GM18505 (cell line): ENCODE measurements at regions not wholly inside any gene's neighbourhood (a gene's known extent, or its start where the extent isn't known, plus 50 kb on each side); places are given as distances from the start of the nearest gene placed in this dataset.
"Not testable (repeated sequence)": the region's sequence is repeated elsewhere in the genome, so short reads cannot be mapped to it uniquely, and the experiment has no call there.

Experiments used
- ATAC-seq: cut with Tn5 transposase; IDR thresholded peaks from one replicate; pipeline ENCODE4 v1.9.1; 2021; ENCODE audit not compliant: unreplicated experiment
- POLR2A ChIP-seq: IDR thresholded peaks from 4 replicates; pipeline ENCODE4 v1.6.1; 2011; ENCODE audit warnings: borderline replicate concordance; ENCODE audit not compliant: insufficient read depth, insufficient read length; ENCODE audit errors: extremely low read depth

DNA sequence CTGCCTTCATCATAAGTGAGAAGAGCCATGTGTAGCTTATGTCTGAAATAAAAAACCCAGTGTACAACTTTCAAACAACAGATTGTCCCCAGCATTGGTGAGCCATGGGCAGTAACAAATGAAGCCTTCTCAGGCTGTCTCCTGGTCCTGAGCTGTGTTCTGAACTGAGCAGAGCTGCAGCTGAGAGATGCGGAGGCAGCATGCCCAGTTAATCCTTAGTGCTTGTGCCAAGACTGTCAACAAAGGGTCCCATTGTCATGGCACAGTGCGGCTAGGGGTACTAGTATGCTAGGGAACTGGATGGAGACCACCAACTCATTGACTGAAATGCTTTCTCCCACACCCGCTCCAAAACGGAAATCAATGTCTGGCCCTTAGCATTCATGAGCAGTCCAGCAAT, 154.3 kb downstream of the RMST start:
- TF ChIP-seq POLR2A, result no peak
- ATAC-seq, result no peak

DNA sequence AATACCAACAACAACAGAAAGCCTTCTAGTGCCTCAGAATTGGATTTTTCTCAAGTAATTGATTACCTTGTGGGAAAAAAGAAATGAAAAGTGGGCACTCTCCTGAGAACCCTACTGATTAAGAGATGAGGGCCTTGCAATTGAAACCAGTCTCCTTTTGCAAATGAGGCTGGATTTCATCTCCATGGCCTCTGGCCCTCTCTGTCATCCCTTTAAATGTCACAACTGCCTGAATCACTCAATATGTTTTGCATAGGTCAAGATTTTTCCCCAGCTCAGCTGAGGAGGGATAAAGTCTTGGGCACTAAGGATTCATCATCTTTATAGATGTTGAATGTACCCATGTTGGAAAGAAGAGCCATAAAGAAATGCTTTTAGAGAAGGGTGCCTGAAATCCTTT, 166.4 kb downstream of the RMST start:
- ATAC-seq, result no peak
- TF ChIP-seq POLR2A, result no peak

DNA sequence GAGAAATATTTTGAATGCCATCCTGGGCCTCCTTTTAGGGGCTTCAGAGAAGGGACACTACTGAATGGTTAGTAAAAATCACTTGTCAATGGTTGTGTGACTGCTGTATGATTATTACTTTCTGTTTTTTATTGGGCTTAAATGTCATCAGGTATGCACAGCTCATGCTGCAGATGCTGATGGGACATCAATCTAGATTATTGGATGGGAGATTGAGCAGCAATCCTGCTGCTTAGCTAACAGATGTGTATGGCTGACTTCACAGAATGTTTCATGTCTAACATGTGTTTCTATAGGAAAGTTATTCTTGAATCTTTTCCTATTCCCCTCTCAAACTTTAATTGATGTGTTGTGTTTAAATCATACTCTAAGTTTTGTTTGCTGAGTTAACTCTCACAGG, 166.8 kb downstream of the RMST start:
- no peak for ATAC-seq
- TF ChIP-seq POLR2A, result no peak

DNA sequence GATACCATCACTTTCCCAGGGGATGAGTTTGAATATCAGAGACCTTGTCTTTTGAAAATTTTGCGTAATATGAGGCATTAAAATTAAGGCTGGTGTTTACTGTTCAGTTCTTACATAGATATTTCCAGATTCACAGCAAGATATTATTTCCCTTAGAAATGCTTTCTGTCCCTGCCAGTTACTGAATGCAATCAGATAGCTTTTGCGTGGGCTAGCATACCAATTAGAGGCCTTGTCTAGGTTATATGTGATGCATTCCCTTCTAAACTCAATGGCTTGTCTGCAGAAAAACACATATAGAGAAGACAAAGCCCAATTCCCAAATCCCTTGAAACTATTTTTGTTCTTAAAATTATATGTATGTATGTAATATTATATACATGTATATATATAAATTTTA, 167.8 kb downstream of the RMST start:
- no peak for ATAC-seq
- TF ChIP-seq POLR2A, result no peak

DNA sequence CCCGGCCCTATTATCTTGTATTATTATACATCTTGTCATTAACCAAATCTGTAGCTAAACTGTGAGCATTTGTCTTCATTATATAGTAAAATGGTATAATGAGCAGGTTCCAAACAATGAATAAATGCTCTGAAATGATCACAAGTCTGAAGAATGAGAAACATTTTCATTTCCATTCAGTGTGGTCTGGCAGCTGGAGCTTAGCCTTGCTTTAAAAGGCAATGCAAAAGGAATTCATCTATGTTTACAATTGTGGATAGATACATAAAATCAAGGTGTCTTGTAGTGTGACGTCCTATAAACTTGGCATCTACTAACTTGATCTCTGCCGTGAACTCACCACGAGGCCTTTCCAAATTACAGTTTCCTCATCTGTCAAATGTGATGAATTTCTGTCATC, 168.3 kb downstream of the RMST start:
- ATAC-seq, result no peak
- no peak for TF ChIP-seq POLR2A

DNA sequence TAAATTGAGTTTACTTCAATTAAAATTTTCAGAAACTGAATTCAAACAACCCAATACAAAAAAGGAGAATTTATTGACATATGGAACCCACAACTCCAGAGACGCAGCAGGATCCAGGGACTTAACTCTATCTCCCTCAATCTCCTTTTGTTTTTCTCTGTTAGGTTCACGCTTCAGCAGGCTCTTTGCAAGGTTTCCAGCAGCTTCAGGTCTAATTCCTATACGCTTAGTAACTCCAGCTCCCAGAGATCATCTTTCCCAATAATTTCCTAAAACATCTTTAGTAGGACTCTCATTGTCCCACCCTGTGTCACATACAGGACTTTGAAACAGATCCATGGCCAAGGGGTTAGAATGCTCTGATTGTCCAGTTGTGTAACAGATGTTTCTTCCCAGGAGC, 175.2 kb downstream of the RMST start:
- no peak for ATAC-seq
- TF ChIP-seq POLR2A, result no peak

DNA sequence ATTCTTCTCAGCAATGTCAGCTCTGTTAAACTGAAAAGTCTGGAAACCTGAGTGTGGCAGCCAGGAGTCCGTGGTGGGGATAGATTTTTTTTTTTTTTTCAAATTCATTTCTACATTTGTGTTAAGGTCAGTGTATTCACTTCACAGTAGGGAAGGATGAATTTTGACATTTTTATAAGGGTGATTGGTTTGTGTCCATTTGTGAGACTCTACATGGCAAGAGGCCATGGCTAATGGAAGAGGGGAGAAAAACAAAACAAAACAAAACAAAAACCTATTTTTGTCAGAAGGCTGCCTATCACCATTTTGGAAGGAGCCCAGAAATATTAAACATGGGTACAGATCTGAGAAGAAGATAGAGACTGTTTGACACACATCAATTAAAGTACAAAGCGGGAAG, 176.1 kb downstream of the RMST start:
- no peak for ATAC-seq
- TF ChIP-seq POLR2A, result no peak

DNA sequence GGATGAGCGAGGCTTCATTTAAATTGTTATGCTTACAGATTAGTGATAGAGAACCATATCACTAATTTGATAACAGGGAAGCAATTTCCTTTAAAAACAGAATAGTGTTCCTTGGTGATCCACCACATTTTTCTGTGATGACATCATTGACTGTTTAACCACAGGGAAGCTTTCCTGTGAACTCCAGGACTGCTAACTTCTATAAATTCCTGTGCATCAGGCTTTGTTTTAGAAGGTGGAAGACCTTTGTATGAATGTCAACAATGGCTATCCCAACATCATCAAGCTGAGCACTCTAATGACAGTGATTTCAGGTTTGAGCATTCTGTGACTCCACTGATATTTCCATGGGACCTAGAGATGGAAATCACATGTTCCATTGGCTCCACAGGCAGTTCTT, 177.1 kb downstream of the RMST start:
- TF ChIP-seq POLR2A, result no peak

DNA sequence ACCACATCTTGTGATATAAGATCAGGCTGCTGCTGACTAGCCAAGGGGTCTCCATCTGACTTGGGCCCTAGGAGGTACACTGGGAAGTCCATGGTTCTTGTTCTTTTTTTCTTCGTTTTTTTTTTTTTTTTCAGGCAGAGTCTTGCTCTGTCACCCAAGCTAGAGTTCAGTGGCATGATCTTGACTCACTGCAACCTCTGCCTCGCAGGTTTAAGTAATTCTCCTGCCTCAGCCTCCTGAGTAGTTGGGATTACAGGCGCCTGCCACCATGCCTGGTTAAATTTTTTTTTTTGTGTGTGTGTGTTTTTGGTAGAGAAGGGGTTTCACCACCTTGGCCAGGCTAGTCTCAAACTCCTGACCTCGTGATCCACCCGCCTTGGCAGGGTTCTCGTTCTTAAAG, 178.2 kb downstream of the RMST start:
- no peak for ATAC-seq
- TF ChIP-seq POLR2A, result no peak

More for the DNA sequence above, 177.1 kb downstream of the RMST start:
- ATAC-seq, result no peak

DNA sequence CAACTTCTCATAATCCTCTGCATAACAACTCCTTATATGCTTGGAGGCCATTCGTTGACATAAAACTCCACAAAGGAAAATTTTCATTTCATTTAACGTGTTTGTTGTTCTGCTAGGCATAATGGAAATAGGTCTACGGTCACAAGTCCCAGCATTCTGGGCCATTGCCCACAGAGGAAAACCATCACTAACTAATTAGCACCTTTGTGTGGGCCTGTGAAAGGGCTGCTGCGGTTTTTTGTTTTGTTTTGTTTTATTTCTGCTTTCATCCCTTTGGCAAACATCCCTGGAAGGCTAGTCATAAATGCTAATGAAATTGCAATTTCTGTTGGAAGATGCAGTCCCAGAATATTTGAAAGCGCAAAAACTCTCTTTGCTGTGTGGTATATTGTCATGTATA, 180.3 kb downstream of the RMST start:
- TF ChIP-seq POLR2A, result no peak
- ATAC-seq, result no peak

DNA sequence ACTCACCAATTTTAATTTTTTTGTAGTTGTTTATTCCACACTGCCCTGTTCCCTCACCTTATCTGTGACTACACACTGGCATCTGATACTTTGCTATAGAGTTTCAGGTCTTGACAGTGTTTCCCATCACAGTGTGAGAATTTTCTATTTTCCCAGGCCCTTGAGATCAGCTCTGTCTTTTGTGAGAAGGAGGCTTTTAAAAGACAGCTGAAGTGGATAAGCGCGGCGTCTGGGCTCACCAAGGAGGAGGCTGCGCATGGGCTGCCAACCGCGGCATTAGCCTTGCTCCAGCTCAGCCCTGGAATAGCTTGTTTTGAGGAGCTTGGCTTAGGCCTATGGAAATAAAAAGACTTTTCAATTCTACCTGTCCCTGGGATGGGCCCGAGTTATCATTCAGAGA, 181.3 kb downstream of the RMST start:
- ATAC-seq, result no peak
- TF ChIP-seq POLR2A, result no peak

DNA sequence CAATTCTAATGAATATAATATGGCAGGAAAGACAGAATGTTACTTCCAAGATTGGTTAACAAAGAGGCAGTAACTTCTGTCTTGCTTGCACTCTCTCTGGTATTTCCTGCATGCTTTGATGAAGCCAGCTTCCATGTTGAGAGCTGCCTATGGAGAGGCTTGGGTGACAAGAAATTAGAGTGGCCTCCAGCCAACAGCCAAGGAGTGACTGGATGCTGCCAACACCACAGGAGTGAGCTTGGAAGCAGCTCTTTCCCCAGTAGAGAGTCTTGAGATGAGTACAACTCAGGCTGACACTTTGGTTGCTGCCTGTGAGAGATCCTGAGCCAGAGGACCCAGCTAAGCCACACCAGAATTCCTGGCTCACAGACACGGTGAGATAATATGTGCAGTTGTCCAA, 183.1 kb downstream of the RMST start:
- no peak for ATAC-seq
- no peak for TF ChIP-seq POLR2A

DNA sequence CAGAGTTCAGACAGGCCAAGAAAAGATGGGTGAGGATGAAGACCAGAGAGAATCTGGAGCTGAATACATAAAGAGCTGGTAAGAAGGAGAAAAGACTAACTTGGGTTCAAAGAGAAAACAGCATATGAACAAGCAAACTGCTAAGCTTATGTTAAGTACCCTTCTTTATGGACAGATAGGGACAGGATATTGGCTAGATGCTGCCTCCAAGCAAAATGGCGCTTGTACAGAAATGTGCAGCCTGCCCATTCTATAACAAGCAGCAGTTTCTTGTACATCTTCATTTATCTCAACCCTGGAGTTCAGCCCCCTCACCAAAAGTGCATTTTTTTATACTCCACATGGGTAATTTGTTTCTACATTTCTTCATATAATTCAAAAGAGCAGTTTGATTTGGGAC, 184.5 kb downstream of the RMST start:
- ATAC-seq, result no peak
- TF ChIP-seq POLR2A, result no peak

DNA sequence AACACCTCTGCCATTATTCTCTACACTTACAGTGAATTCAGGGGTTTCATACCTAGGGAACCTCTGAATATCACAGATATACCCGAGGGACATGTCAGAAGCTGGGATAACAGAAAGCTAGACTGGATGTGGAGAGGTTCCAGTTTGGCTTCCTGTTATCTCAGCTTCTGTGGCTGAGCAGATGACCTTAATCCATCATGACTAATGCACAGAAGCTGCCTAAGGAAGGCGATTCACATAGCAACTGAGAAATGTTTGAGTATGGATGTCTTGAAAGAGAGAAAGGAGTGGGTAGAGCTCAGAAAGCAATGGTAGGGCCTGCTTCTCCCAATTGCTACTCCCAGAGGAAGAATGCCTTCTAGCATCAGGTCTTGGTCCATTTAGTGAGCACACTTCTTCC, 187.6 kb downstream of the RMST start:
- TF ChIP-seq POLR2A, result no peak

DNA sequence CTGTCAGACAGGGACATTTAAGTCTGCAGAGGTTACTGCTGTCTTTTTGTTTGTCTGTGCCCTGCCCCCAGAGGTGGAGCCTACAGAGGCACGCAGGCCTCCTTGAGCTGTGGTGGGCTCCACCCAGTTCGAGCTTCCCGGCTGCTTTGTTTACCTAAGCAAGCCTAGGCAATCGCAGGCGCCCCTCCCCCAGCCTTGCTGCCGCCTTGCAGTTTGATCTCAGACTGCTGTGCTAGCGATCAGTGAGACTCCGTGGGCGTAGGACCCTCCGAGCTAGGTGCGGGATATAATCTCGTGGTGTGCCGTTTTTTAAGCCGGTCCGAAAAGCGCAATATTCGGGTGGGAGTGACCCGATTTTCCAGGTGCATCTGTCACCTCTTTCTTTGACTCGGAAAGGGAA, 193.9 kb downstream of the RMST start:
- ATAC-seq, result not testable (repeated sequence)

More for the DNA sequence above, 187.6 kb downstream of the RMST start:
- no peak for ATAC-seq
